Choroid plexus epithelial cell (primary cell): ENCODE measurements at regions not wholly inside any gene's neighbourhood (a gene's known extent, or its start where the extent isn't known, plus 50 kb on each side); places are given as distances from the start of the nearest gene placed in this dataset.

Source experiments
- DNase-seq: peaks from one replicate; pipeline ENCODE4 v3.0.0-alpha.2; 2010; ENCODE audit warnings: low read depth
- H3K4me3 ChIP-seq: 2 replicates; pipeline ENCODE4 v1.5.1; 2011; ENCODE audit warnings: low read depth, mild to moderate bottlenecking, control low read depth, low read length, moderate library complexity
- CTCF ChIP-seq: conservative IDR thresholded peaks from 2 replicates; pipeline ENCODE4 v1.5.1; 2011; ENCODE audit warnings: low read depth, mild to moderate bottlenecking, control low read depth, inconsistent platforms, low read length, moderate library complexity

DNA sequence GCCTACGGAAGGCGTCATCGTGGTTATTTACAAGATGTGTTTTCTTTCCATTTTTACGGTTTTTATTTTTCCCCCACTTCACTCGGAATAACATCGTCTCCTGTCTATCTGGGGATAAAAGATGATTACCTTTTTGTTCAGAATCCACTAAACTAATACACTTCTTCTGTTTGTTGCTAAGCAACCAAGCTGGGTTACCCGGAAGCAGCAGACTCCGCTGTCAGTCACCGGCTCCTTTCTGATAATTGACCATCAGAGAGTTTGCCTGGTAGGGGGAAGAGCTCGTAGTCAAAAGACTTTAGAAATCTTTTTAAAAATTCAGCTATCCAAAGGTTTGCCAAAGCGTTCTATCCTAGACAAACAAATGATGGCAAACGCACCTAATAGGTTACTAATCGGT lies 75.0 kb upstream of the SFMBT2 start:
- DNase-seq: no peak
- no peak for TF ChIP-seq CTCF
- no peak overlapping the region for H3K4me3 ChIP-seq

- TF ChIP-seq CTCF: no peak
- DNase-seq: no peak
- no peak overlapping the region for H3K4me3 ChIP-seq
Observed at GRCh38 chr10:7485244-7485556, 74.4 kb upstream of the SFMBT2 start.

- no peak for DNase-seq
- no peak for TF ChIP-seq CTCF
- no peak overlapping the region for H3K4me3 ChIP-seq
Observed at GRCh38 chr10:7484456-7485243, 73.8 kb upstream of the SFMBT2 start.

GRCh38 chr10:7483848-7484247 lies 73.0 kb upstream of the SFMBT2 start:
- no peak overlapping the region for H3K4me3 ChIP-seq
- no peak for TF ChIP-seq CTCF
- no peak for DNase-seq

DNA sequence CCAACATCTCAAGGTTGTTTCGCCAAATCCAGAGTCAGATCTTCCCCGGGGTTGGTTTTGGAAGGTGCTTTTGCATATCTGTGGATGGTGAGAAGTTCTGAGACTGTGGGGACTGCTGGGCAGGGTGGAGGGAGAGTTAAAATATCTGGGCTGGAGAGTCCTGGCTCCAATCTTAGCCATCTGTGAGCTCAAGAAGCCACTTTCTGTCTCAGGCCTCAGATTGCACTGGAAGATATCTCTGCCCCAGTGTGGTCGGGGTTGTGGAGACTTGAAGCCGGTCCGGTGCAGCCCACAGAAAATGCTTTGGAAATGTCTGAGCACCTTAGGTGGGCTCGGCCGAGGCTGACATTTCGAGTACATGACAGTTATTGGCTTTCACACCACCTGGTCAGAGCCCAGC lies 72.2 kb upstream of the SFMBT2 start:
- TF ChIP-seq CTCF: no peak
- H3K4me3 ChIP-seq: no peak overlapping the region
- DNase-seq: no peak

DNA sequence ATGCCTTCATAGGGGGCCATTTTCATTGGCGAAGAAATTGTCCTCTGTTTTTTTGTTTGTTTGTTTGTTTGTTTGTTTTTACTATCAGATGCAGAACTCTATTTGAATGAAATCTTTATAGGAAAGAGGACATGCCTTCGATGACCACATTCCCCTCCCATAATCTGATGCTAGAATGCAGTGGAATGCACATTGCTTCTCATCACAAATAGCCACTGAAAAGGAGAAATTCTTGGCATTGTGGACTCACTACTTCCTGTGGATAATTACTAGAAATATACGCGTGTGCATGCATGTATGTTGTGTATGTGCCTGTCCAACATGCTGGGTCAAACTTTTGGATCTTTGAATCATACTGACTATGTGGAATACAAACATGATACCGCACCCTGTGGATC lies 70.5 kb upstream of the SFMBT2 start:
- no peak overlapping the region for H3K4me3 ChIP-seq
- no peak for TF ChIP-seq CTCF
- peak; percentile 5 for DNase-seq

GRCh38 chr10:7480742-7481367 lies 70.0 kb upstream of the SFMBT2 start:
- DNase-seq: no peak
- no peak for TF ChIP-seq CTCF
- H3K4me3 ChIP-seq: no peak overlapping the region
